Upper lobe of left lung (tissue), 4 donors: ENCODE measurements at regions not wholly inside any gene's neighbourhood (a gene's known extent, or its start where the extent isn't known, plus 50 kb on each side); places are given as distances from the start of the nearest gene placed in this dataset.

Source experiments
- EP300 ChIP-seq, 4 donors: sonication (generic); formaldehyde crosslinking; IDR thresholded peaks; one replicate each; pipeline ENCODE4 v1.5.1; 2017; ENCODE audit warnings: antibody characterized with exemption in 4 of 4, control low read depth in 2 of 4
- POLR2A ChIP-seq, 4 donors: fragments of 450-650 bp; IDR thresholded peaks; one replicate each; pipeline ENCODE4 v1.5.1; 2016 to 2017; ENCODE audit warnings: antibody characterized with exemption in 4 of 4, mild to moderate bottlenecking in 2 of 4
- TF ChIP-seq, protein P1 (sequence below), 6 experiments: fragments of 450-650 bp in 4 of 6; fragments of 200-600 bp in 2 of 6; sonication (generic) in 2 of 6; IDR thresholded peaks; one replicate each; pipeline ENCODE4 v1.5.1; 2016 to 2019; ENCODE audit warnings: antibody characterized with exemption in 6 of 6

DNA sequence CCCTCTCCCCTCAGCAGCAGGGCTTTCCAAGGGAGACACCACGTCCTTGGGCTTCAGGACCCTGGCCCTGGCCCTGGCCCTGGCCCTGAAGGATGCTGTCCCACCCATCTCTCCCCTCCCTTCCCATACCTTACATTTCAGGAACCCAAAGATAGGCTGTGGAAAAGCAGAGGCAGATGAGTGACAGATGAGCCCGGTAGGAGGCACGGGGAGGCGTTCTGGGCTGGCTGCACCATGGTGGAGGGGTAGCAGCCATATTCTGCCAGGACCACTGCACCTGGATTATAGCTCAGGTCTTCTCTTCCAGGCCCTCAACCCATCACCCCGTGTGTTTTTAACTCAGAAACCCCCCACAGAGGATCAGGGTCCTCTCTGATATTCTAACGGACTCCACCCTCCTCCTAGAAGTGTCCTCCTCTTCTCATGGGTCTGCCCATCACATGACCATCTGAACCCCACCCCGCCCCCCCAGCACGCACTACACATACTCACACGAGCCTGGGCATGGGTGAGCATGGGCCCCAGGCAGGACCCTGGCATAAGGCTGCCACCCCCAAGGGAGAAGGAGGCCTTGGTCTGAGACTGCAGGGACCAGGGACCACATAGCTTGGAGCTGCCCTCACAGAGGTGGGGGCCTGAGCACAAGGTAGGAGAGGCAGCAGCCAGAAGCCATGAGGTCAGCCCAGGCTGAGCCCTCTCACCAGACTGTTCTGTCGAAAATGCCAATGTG lies 220.8 kb upstream of the CDH4 start:
- no peak for TF ChIP-seq POLR2A (IDR thresholded peaks at IDR 0.05)
- TF ChIP-seq, protein P1, sequence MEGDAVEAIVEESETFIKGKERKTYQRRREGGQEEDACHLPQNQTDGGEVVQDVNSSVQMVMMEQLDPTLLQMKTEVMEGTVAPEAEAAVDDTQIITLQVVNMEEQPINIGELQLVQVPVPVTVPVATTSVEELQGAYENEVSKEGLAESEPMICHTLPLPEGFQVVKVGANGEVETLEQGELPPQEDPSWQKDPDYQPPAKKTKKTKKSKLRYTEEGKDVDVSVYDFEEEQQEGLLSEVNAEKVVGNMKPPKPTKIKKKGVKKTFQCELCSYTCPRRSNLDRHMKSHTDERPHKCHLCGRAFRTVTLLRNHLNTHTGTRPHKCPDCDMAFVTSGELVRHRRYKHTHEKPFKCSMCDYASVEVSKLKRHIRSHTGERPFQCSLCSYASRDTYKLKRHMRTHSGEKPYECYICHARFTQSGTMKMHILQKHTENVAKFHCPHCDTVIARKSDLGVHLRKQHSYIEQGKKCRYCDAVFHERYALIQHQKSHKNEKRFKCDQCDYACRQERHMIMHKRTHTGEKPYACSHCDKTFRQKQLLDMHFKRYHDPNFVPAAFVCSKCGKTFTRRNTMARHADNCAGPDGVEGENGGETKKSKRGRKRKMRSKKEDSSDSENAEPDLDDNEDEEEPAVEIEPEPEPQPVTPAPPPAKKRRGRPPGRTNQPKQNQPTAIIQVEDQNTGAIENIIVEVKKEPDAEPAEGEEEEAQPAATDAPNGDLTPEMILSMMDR (IDR thresholded peaks at IDR 0.05), result no peak
- TF ChIP-seq EP300 (IDR thresholded peaks at IDR 0.05), result no peak
